Subcutaneous abdominal adipose tissue (tissue), 5 donors: ENCODE measurements at regions not wholly inside any gene's neighbourhood (a gene's known extent, or its start where the extent isn't known, plus 50 kb on each side); places are given as distances from the start of the nearest gene placed in this dataset.

ENCODE experiments used
- H3K27ac ChIP-seq: one replicate; pipeline ENCODE4 v1.7.0; 2013; ENCODE audit warnings: low read depth, mild to moderate bottlenecking, inconsistent platforms, low read length, moderate library complexity
- H3K27me3 ChIP-seq, 5 donors: one replicate each; pipeline ENCODE4 v1.7.0; 2013; ENCODE audit warnings: low read length in 5 of 5, inconsistent platforms in 1 of 5; ENCODE audit not compliant: control insufficient read depth in 5 of 5, insufficient read depth in 4 of 5
- H3K36me3 ChIP-seq, 5 donors: one replicate each; pipeline ENCODE4 v1.7.0; 2013; ENCODE audit warnings: low read length in 5 of 5; ENCODE audit not compliant: control insufficient read depth in 5 of 5, insufficient read depth in 5 of 5
- H3K4me1 ChIP-seq, 5 donors: one replicate each; pipeline ENCODE4 v1.7.0; 2013; ENCODE audit warnings: low read length in 5 of 5, mild to moderate bottlenecking in 3 of 5, moderate library complexity in 1 of 5; ENCODE audit not compliant: control insufficient read depth in 5 of 5, insufficient read depth in 5 of 5
- H3K4me3 ChIP-seq, 5 donors: one replicate each; pipeline ENCODE4 v1.7.0; 2013; ENCODE audit warnings: low read length in 5 of 5, low read depth in 1 of 5
- H3K9ac ChIP-seq, 5 donors: one replicate each; pipeline ENCODE4 v1.7.0; 2013; ENCODE audit warnings: low read length in 5 of 5, mild to moderate bottlenecking in 4 of 5, moderate library complexity in 3 of 5
- H3K9me3 ChIP-seq, 5 donors: one replicate each; pipeline ENCODE4 v1.7.0; 2013; ENCODE audit warnings: low read length in 5 of 5; ENCODE audit not compliant: control insufficient read depth in 5 of 5
- donor health status: healthy.
- donor health status: healthy.
- donor health status: healthy.
- donor health status: healthy.
- donor health status: healthy.

DNA sequence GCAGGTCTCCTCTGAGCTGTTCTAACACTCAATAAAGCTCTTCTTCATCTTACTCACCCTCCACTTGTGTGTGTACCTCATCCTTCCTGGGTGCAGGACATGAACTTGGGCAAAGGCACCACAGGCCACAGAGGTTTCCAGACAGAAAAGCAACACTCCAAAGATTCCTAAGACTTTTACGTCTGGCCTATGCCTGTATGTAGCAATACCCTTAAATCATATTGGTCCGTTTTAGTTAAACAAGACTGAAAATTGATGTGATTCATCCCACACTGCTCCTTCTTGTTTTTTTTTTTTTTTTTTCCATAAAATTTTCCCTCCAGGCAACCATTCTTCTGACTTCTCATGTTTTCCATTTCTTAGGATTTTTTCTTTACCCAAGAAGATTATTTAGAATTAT is 404.3 kb downstream of the PID1 start:
- Histone ChIP-seq H3K36me3 (no peaks in the 10 kb centered on the region), H3K4me1 (no peaks in the 10 kb centered on the region), H3K27me3 (no peaks in the 10 kb centered on the region)

GRCh38 chr2:228866044-228866443 is 405.0 kb downstream of the PID1 start:
- Histone ChIP-seq H3K4me1 (no peaks in the 10 kb centered on the region), H3K27ac (no peak overlapping the region), H3K9ac (no peak overlapping the region), H3K36me3 (no peaks in the 10 kb centered on the region), H3K27me3 (no peaks in the 10 kb centered on the region), H3K9me3 (peaks cover 0 to 3% (median 0%) of the 10 kb centered on the region in 5 donors), H3K4me3 (no peak overlapping the region)

More for the DNA sequence above, 404.3 kb downstream of the PID1 start:
- Histone ChIP-seq H3K9me3 (peaks cover 0 to 3% (median 0%) of the 10 kb centered on the region in 5 donors), H3K9ac (no peak overlapping the region), H3K4me3 (no peak overlapping the region), H3K27ac (no peak overlapping the region)

GRCh38 chr2:228864131-228864530 is 407.0 kb downstream of the PID1 start:
- Histone ChIP-seq H3K4me1 (no peaks in the 10 kb centered on the region), H3K27me3 (no peaks in the 10 kb centered on the region), H3K27ac (no peak overlapping the region), H3K36me3 (no peaks in the 10 kb centered on the region), H3K4me3 (no peak overlapping the region), H3K9me3 (peaks cover 0 to 3% (median 0%) of the 10 kb centered on the region in 5 donors), H3K9ac (no peak overlapping the region)

DNA sequence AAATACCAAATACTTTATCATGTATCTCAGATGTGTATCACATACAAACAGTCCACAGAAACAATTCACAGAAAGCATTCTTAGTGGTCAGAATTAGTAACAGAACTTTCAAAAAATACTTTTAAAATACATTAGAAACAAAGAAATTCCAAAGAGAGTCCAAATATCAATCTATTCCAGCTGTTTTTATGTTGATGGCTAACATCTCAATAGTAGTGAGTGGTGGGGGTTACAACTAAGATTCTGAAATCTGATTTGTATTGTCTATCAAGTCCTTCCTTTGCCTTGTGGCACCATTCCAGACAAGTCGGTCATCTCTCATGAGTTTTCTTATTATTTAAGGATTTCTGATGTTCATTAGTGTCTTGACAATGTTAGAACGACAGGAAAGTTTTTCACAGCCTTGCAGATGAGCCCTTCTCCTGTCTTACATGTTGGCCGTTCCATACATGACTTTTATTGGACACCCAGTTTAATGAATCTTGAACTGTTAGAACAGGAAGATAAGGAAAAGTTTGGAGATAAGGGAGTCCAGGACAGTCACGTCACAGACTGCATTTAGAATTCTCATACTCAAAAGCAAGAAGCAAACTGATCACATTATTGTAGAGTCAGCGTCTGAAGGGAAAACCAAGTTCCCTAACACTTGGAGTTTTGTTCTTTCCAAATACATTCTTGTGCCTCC is 410.3 kb downstream of the PID1 start:
- no peak overlapping the region for H3K27ac ChIP-seq
- H3K9ac ChIP-seq, result no peak overlapping the region
- H3K4me1 ChIP-seq, result no peaks in the 10 kb centered on the region
- no peaks in the 10 kb centered on the region for H3K36me3 ChIP-seq
- no peak overlapping the region for H3K4me3 ChIP-seq
- H3K9me3 ChIP-seq, result no peaks in the 10 kb centered on the region
- no peaks in the 10 kb centered on the region for H3K27me3 ChIP-seq

DNA sequence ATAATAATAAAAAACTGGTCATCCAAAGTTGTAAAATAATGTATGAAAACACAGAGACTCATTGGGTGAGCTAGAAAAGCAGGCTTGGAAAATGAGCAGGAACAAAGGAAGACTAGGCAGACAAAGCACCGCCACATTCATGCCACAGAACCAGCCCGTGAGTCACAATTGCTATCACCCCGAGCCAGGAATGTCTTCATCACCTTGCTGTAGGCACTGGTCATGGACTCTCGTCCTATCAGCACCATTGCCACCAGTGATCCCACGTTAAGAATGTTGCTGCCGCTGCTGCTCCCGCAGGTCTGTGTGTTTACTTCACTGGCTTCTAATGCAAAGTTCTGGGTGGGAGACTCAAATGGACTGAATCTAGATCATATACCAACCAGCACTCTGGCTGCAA is 417.9 kb downstream of the PID1 start:
- no peak overlapping the region for H3K9ac ChIP-seq
- no peak overlapping the region for H3K27ac ChIP-seq
- H3K27me3 ChIP-seq, result no peaks in the 10 kb centered on the region
- no peak overlapping the region for H3K4me3 ChIP-seq
- no peaks in the 10 kb centered on the region for H3K4me1 ChIP-seq
- no peaks in the 10 kb centered on the region for H3K36me3 ChIP-seq
- peaks cover 0 to 3% (median 0%) of the 10 kb centered on the region in 5 donors for H3K9me3 ChIP-seq

DNA sequence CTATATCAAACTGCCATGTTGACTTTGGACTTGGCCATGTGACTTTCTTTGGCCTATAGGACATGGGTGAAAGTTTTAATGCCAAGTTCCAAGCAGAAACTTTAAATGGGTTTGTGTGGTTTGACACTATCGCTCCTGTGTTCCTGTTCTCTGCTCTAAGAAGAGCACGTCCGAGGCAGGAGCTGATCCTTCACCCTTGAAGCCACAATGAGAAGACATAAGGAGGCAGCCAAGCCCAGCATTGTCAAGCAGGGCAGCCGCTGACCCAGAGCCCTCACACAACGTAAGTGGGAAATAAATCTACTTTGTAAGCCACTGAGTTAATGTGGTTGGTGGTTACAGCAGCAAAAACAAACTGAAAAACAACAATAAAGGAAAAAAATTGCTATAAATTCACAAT is 422.4 kb downstream of the PID1 start:
- no peak overlapping the region for H3K27ac ChIP-seq
- no peak overlapping the region for H3K4me3 ChIP-seq
- H3K9ac ChIP-seq, result no peak overlapping the region
- peaks cover 0 to 3% (median 0%) of the 10 kb centered on the region in 5 donors for H3K9me3 ChIP-seq
- no peaks in the 10 kb centered on the region for H3K4me1 ChIP-seq
- no peaks in the 10 kb centered on the region for H3K36me3 ChIP-seq
- no peaks in the 10 kb centered on the region for H3K27me3 ChIP-seq

- Histone ChIP-seq H3K27me3 (no peaks in the 10 kb centered on the region), H3K9me3 (no peaks in the 10 kb centered on the region), H3K9ac (no peak overlapping the region), H3K27ac (no peak overlapping the region), H3K4me3 (no peak overlapping the region), H3K4me1 (no peaks in the 10 kb centered on the region), H3K36me3 (no peaks in the 10 kb centered on the region)
These were observed 423.4 kb downstream of the PID1 start for GRCh38 chr2:228847684-228848083.

- no peaks in the 10 kb centered on the region for H3K9me3 ChIP-seq
- H3K4me3 ChIP-seq, result no peak overlapping the region
- no peaks in the 10 kb centered on the region for H3K4me1 ChIP-seq
- no peaks in the 10 kb centered on the region for H3K36me3 ChIP-seq
- no peaks in the 10 kb centered on the region for H3K27me3 ChIP-seq
- H3K27ac ChIP-seq, result no peak overlapping the region
- H3K9ac ChIP-seq, result no peak overlapping the region
These were observed 424.9 kb downstream of the PID1 start for GRCh38 chr2:228846161-228846560.

GRCh38 chr2:228845162-228845925 is 425.7 kb downstream of the PID1 start:
- H3K9me3 ChIP-seq, result no peaks in the 10 kb centered on the region
- no peak overlapping the region for H3K27ac ChIP-seq

DNA sequence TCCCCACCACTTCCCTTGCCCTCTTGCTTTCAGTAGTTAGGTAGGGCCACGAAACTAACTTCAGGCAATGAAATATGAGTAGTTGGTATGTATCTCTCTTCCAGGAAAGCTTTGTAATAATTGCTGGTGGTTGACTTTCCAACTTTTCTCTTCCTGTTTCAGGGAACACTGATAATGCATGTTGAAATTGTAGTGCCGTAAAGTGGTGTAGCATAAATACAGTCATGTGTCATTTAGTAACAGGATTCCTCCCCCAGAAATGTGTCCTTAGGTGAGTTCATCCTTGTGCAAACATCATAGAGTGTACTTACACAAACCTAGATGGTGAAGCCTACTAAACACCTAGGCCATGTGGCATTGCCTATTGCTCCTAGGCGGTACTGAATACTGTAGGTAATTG is 429.2 kb downstream of the PID1 start:
- H3K4me3 ChIP-seq, result no peak overlapping the region
- H3K9me3 ChIP-seq, result no peaks in the 10 kb centered on the region
- H3K27ac ChIP-seq, result no peak overlapping the region
- H3K9ac ChIP-seq, result no peak overlapping the region
- no peaks in the 10 kb centered on the region for H3K27me3 ChIP-seq
- no peaks in the 10 kb centered on the region for H3K4me1 ChIP-seq
- H3K36me3 ChIP-seq, result no peaks in the 10 kb centered on the region

More at GRCh38 chr2:228845162-228845925, 425.7 kb downstream of the PID1 start:
- Histone ChIP-seq H3K4me1 (no peaks in the 10 kb centered on the region), H3K27me3 (no peaks in the 10 kb centered on the region), H3K9ac (no peak overlapping the region), H3K4me3 (no peak overlapping the region), H3K36me3 (no peaks in the 10 kb centered on the region)
